NCI-H187 (cell line): ENCODE measurements at regions not wholly inside any gene's neighbourhood (a gene's known extent, or its start where the extent isn't known, plus 50 kb on each side); places are given as distances from the start of the nearest gene placed in this dataset.

ENCODE experiments used
- DNase-seq, 2 experiments: peaks; one replicate each; lab custom pipeline; 2025; lab: John Stamatoyannopoulos, UW

GRCh38 chr7:136665878-136666509 lies 202.5 kb upstream of the CHRM2 start:
- no peak for DNase-seq

GRCh38 chr7:136664537-136664936 lies 203.9 kb upstream of the CHRM2 start:
- DNase-seq: no peak

GRCh38 chr7:136657482-136657921 lies 210.9 kb upstream of the CHRM2 start:
- DNase-seq: no peak

GRCh38 chr7:136656516-136656915 lies 211.9 kb upstream of the CHRM2 start:
- DNase-seq: no peak

GRCh38 chr7:136655414-136655813 lies 213.0 kb upstream of the CHRM2 start:
- no peak for DNase-seq

- DNase-seq: no peak
These were observed 214.0 kb upstream of the CHRM2 start for GRCh38 chr7:136654406-136654805.

GRCh38 chr7:136652635-136653370 lies 215.6 kb upstream of the CHRM2 start:
- DNase-seq: no peak

GRCh38 chr7:136640977-136641376 lies 227.5 kb upstream of the CHRM2 start:
- no peak for DNase-seq

GRCh38 chr7:136637813-136638212 lies 230.6 kb upstream of the CHRM2 start:
- DNase-seq: no peak

GRCh38 chr7:136635751-136636150 lies 232.7 kb upstream of the CHRM2 start:
- no peak for DNase-seq

- no peak for DNase-seq
These were observed 249.6 kb upstream of the CHRM2 start for GRCh38 chr7:136618818-136619217.

- no peak for DNase-seq
These were observed 251.3 kb upstream of the CHRM2 start for GRCh38 chr7:136617176-136617575.

- DNase-seq: no peak
These were observed 262.7 kb upstream of the CHRM2 start for GRCh38 chr7:136605532-136606329.

- no peak for DNase-seq
These were observed 266.7 kb upstream of the CHRM2 start for GRCh38 chr7:136601772-136602171.

GRCh38 chr7:136600475-136600874 lies 268.0 kb upstream of the CHRM2 start:
- DNase-seq: no peak

- no peak for DNase-seq
These were observed 273.7 kb upstream of the CHRM2 start for GRCh38 chr7:136594739-136595144.

- DNase-seq: no peak
These were observed 280.2 kb upstream of the CHRM2 start for GRCh38 chr7:136588216-136588615.

GRCh38 chr7:136585954-136586670 lies 282.3 kb upstream of the CHRM2 start:
- DNase-seq: no peak

GRCh38 chr7:136566491-136566890 lies 302.0 kb upstream of the CHRM2 start:
- no peak for DNase-seq

- no peak for DNase-seq
These were observed 312.5 kb upstream of the CHRM2 start for GRCh38 chr7:136555933-136556332.

GRCh38 chr7:136551618-136552017 lies 316.8 kb upstream of the CHRM2 start:
- no peak for DNase-seq

GRCh38 chr7:136549756-136550155 lies 318.7 kb upstream of the CHRM2 start:
- no peak for DNase-seq
